ENCODE measurements at regions not wholly inside any gene's neighbourhood (a gene's known extent, or its start where the extent isn't known, plus 50 kb on each side); places are given as distances from the start of the nearest gene placed in this dataset.
"Not testable (repeated sequence)": the region's sequence is repeated elsewhere in the genome, so short reads cannot be mapped to it uniquely, and the experiment has no call there.

DNA sequence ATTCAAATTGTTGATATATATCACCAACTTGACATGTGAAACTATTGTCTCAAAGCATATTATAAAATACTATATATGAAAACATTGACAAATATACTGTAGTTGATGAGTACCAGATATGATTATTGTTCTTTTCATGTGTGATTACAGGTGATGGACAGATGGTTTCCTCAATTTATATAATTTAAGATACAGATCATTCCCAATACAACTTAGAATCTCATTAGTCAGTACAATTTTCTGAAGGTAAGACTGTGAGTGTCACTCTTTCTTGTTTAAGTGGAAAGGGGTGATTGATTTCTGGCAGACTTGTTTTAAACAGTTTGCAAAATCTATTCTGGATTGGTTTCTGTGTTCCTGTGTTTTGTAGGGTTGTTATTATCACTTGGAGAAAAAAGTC lies 498.8 kb downstream of the IRS2 start:
- Histone ChIP-seq H3K4me3 (no peak overlapping the region), H3K27me3 (no peaks in the 10 kb centered on the region), H3K9me3 (no peaks in the 10 kb centered on the region), H3K36me3 (no peaks in the 10 kb centered on the region)
- no peak for DNase-seq

DNA sequence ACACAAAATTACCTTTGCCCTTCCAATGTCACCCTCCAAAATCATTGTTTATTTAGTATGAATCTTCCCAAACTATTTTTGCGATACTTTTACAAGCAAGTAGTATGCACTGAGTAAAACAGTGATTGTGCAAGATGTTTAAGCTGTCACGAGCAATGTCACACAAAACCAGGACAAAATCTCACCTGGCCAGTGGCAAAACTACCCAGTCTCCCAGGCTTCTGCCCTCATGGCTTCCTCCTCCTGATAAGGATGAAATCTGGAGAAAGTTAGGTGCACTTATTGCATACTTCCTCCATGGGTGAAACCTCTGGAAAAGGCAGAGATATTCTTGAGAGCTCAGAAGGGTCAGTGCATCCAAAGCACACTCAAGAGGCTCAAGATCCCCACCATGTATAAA lies 500.8 kb downstream of the IRS2 start:
- no peaks in the 10 kb centered on the region for H3K36me3 ChIP-seq
- no peak overlapping the region for H3K4me3 ChIP-seq
- H3K9me3 ChIP-seq = no peaks in the 10 kb centered on the region
- no peaks in the 10 kb centered on the region for H3K27me3 ChIP-seq
- DNase-seq = no peak

DNA sequence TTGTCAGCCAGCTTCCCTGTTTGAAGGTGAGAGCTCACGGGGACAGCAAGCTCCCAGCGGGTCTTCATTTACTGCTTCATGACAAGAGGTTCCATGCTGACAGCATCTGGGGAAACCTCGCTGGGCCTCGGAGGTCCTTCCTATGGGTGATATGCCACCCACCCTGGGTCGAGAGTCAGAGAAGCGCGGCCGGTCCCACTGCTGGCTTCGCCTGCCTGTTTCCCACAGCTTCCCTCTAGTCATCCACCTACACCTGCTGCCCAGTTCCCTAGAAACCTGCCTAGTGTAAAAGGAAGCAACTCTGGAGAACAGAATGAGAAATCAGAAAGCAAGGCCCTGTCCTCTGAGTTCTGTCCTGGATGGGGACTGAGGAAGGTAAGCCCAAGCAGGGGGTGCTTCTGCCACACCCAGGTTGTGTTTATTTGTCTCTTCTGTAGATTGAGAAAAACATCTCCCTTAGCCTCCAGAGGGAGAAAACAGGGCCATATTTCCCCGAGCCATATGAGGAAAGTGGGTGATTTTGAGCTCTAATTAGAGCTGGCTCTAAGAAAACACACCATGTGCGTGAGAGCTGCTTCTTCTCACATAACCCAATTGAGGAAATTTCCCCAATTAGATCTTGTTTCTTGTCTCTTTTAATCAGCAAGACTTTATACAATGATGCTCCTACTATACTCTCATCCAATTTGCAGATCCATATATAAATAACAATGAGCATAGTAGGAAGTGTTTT lies 504.3 kb downstream of the IRS2 start:
- Histone ChIP-seq H3K9me3 (no peaks in the 10 kb centered on the region), H3K36me3 (no peaks in the 10 kb centered on the region), H3K4me3 (no peak overlapping the region), H3K27me3 (no peaks in the 10 kb centered on the region)
- DNase-seq = no peak

- no peak for DNase-seq
Measured at GRCh38 chr13:109281017-109281902, 505.1 kb downstream of the IRS2 start.

DNA sequence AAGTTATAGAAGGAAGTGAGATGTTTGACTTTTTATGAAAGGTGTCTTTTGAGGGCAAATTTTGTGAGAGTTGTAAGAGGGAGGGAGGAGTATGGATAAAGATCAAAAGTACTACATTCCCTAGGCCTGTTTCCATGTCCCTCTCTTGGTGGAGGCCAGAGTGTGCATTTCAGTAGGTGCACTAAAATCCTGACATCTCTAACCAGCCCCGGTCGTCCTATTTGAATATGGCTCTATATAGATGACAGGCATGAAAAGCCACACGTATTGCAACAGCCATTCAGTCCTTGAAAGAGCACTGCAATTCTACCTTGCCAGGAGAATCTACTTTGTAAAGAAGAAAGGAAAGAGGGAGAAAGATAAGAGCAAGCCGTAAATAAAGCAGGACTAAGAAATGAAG lies 510.1 kb downstream of the IRS2 start:
- Histone ChIP-seq H3K4me3 (no peak overlapping the region), H3K27me3 (no peaks in the 10 kb centered on the region), H3K9me3 (no peaks in the 10 kb centered on the region), H3K36me3 (no peaks in the 10 kb centered on the region)
- no peak for DNase-seq

More at GRCh38 chr13:109281017-109281902, 505.1 kb downstream of the IRS2 start:
- Histone ChIP-seq H3K9me3 (no peaks in the 10 kb centered on the region), H3K36me3 (no peaks in the 10 kb centered on the region), H3K27me3 (no peaks in the 10 kb centered on the region), H3K4me3 (no peak overlapping the region)

GRCh38 chr13:109275852-109276251 lies 510.5 kb downstream of the IRS2 start:
- no peaks in the 10 kb centered on the region for H3K9me3 ChIP-seq
- H3K27me3 ChIP-seq = no peaks in the 10 kb centered on the region
- no peak overlapping the region for H3K4me3 ChIP-seq
- no peaks in the 10 kb centered on the region for H3K36me3 ChIP-seq
- no peak for DNase-seq

DNA sequence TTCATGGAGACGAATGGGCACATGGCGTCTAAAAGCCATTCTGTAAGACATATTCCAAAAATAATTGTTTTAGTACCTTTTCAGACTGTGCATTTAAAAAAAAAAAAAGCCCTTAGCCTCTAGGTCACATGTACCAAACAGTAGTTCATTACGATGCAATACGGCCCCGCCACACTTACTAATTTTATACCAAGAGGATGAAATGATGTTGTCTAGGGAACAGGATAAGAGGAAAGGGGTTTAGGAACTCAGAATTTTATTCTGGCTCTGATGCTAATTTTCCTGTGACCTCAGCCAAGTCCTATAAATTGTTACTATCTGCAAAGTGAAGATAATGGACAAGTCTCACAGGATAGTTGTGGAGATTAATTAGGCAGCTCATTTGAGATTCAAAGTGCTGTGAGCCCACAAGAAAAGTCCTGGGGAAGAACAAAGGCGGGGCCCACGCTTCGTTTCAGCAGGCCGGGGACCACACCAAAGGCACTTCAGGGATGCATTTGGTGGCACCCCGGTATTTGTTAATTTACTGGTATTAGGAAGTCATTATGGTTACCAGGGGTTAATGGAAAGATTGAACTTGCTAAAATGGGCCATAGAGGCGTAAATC lies 511.1 kb downstream of the IRS2 start:
- Histone ChIP-seq H3K9me3 (no peaks in the 10 kb centered on the region), H3K27me3 (no peaks in the 10 kb centered on the region), H3K36me3 (no peaks in the 10 kb centered on the region), H3K4me3 (no peak overlapping the region)
- no peak for DNase-seq

DNA sequence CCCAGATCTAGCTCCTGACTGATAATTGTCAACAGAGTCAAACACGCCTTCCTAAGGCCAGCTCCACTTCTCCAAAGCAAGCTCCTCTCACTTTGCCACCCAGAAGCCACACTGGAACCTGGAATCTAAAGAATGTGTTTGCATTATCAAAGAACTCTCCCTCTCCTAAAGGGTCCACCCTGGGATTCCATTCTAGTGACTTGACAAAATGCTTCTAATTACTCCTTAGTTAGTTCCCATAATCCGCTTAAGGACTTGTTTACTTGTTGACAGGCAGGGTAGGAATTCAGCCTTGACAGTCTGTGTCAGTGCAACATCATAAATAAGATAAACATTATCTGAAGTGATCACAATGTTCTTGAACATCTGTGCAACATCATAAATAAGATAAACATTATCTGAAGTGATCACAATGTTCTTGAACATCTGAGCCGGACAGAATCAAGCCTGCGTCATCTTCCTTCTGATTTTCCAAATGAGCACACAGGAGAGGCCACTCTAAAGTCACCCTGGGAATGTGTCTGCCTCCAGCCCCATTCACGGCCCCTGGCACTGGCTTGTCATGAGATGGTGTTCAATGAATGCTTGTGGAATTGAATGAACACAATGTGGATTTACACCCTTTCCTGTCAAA lies 512.1 kb downstream of the IRS2 start:
- Histone ChIP-seq H3K27me3 (no peaks in the 10 kb centered on the region), H3K9me3 (no peaks in the 10 kb centered on the region), H3K4me3 (no peak overlapping the region), H3K36me3 (no peaks in the 10 kb centered on the region)
- no peak for DNase-seq

DNA sequence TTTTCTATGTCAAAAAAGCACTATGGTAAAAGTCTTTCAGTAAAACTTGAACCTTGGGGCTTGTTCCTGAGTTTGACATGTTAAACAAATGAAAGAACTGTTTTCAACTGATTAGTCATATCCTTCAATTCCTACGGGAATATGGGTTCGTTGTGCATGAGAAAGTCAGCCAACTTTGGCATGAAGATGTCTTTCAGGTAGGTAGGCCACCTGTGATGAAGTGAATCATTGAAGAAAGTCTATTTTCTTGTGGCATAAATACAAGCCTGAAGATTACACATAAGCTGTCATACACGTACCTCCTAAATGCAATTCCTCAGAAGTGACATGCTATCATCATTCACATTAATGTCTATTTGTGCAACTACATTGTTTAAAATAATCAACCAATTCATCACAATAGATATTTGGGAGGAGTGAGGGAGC lies 513.0 kb downstream of the IRS2 start:
- H3K36me3 ChIP-seq = no peaks in the 10 kb centered on the region
- no peaks in the 10 kb centered on the region for H3K9me3 ChIP-seq
- H3K27me3 ChIP-seq = no peaks in the 10 kb centered on the region
- no peak for DNase-seq
- H3K4me3 ChIP-seq = no peak overlapping the region

- Histone ChIP-seq H3K27me3 (no peaks in the 10 kb centered on the region), H3K4me3 (no peak overlapping the region), H3K36me3 (no peaks in the 10 kb centered on the region), H3K9me3 (no peaks in the 10 kb centered on the region)
- DNase-seq = no peak
Measured at GRCh38 chr13:109272595-109273325, 513.6 kb downstream of the IRS2 start.

DNA sequence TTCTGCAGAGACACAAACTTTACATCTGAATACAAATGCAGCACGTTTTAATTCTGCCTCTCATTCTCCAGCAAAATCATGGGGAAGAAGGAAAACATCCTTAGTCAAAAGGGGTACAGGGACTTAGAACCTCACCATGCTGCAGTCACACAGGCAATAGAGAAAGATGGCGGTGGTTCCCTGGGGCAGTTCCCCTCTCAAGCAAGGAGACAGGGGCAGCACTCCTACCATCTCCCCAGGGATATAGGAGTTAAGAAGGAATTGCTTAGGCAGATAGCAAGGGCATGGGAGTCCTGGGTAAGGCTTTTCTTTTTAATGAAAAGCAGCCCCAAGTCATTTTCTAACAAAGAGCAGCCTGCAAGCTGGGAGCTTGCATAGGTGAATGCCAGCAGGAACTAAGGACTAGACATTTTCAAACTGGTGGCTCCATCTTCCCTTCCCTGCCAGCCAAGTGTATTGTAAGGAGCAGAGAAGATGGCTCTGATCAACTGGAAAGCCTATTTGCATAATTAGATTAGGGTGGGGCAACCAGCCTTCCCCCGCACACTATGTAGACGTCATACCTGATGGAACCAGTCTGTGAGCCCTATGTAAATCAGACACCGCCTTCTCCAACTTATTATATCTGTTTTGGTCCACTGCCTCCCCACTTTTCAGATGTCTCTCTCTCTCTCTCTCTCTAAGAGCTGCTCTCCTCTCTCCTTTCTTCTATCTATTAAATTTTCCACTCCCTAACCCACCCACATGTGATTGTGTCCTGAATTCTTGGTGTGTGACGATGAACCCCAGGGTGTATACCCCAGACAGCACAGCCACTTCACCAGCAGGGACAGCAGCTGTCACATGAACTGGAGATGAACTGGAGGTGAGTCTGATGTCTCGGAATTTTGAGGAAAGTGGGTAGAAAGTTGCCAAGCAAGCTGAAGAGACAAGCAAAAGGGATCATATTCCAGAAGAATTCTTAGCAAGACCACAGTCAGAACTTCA lies 514.5 kb downstream of the IRS2 start:
- H3K4me3 ChIP-seq = no peak overlapping the region
- no peaks in the 10 kb centered on the region for H3K9me3 ChIP-seq
- no peaks in the 10 kb centered on the region for H3K36me3 ChIP-seq
- no peak for DNase-seq
- H3K27me3 ChIP-seq = no peaks in the 10 kb centered on the region

DNA sequence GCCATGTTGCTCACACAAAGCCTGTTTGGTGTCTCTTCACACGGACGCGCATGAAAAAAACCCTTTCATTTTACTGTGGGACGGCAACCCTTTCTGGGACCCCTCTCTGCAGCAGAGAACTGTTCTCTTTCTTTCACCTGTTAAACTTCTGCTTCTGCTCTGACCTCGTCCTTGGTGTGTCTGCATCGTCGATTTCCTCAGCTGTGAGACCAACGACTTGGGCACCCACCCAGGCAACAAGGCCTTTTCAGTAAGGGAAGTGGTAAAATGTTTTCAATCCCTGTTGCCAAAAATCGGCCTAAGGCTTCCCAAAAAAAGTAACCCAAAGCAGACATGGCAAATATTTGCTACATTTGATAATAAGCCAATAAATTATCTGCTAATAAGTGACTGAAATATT lies 515.3 kb downstream of the IRS2 start:
- H3K9me3 ChIP-seq = no peaks in the 10 kb centered on the region
- H3K27me3 ChIP-seq = no peaks in the 10 kb centered on the region
- no peak for DNase-seq
- no peaks in the 10 kb centered on the region for H3K36me3 ChIP-seq
- no peak overlapping the region for H3K4me3 ChIP-seq

DNA sequence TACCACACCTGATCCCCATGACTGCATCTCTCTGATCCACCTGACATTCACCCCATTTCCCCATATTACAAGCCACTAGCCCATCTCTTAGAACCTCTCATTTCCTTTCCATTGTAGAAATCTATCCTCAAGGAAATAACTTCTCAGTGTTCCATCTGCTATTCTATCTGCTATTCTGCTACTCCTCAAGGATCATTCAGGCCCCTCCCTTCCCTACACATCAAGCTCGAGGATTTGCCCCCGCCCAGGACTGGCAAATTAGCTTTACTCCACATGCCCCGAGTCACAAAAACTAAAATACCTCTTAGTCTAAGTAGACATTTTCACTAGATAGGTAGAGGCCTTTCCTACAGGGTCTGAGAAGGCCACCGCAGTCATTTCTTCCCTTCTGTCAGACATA lies 517.0 kb downstream of the IRS2 start:
- not testable (repeated sequence) for H3K27me3 ChIP-seq, H3K4me3 ChIP-seq, H3K36me3 ChIP-seq, H3K9me3 ChIP-seq, DNase-seq

GRCh38 chr13:109268492-109268891 lies 517.9 kb downstream of the IRS2 start:
- H3K9me3 ChIP-seq, DNase-seq, H3K36me3 ChIP-seq, H3K27me3 ChIP-seq, H3K4me3 ChIP-seq: not testable (repeated sequence)

GRCh38 chr13:109267400-109267799 lies 519.0 kb downstream of the IRS2 start:
- H3K9me3 ChIP-seq, H3K27me3 ChIP-seq, DNase-seq, H3K4me3 ChIP-seq, H3K36me3 ChIP-seq: not testable (repeated sequence)

- H3K27me3 ChIP-seq, H3K4me3 ChIP-seq, DNase-seq, H3K36me3 ChIP-seq, H3K9me3 ChIP-seq: not testable (repeated sequence)
Measured at GRCh38 chr13:109265438-109265742, 521.0 kb downstream of the IRS2 start.

All from MG63 (cell line).